CD4-positive, alpha-beta T cell treated with Interleukin-15 for 1 hour (primary cell): ENCODE measurements at regions not wholly inside any gene's neighbourhood (a gene's known extent, or its start where the extent isn't known, plus 50 kb on each side); places are given as distances from the start of the nearest gene placed in this dataset.
"Not testable (repeated sequence)": the region's sequence is repeated elsewhere in the genome, so short reads cannot be mapped to it uniquely, and the experiment has no call there.

Experiments used
- DNase-seq: peaks from one replicate; pipeline ENCODE4 v3.0.0-alpha.2; 2020

GRCh38 chr15:20153528-20153927, 388.1 kb downstream of the GOLGA6L6 start:
- not testable (repeated sequence) for DNase-seq

GRCh38 chr15:20148679-20149078, 392.9 kb downstream of the GOLGA6L6 start:
- DNase-seq: not testable (repeated sequence)

GRCh38 chr15:20148008-20148407, 393.6 kb downstream of the GOLGA6L6 start:
- not testable (repeated sequence) for DNase-seq

GRCh38 chr15:20144333-20145036, 397.1 kb downstream of the GOLGA6L6 start:
- DNase-seq: not testable (repeated sequence)

DNA sequence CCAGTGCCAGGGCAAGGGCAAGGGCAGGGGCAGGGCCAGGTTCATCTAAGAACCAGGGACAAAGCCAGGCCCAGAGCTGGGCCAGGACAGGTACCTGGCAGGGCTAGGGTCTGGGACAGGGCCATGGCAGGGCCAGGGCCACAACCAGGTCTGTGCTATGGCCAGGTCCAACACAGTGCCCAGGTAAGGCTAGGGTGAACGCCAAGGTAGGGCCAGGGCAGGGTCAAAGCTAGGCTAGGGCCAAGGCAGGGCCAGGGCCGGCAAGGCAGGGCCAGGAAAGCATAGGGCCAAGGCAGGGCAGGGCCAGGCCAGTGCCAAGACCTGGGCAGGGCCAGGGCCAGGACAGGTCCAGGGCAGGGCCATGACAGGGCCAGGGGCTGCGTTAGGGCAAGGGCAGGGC, 398.7 kb downstream of the GOLGA6L6 start:
- DNase-seq: not testable (repeated sequence)

GRCh38 chr15:20142410-20142809, 399.2 kb downstream of the GOLGA6L6 start:
- not testable (repeated sequence) for DNase-seq

GRCh38 chr15:20124668-20125067, 416.9 kb downstream of the GOLGA6L6 start:
- not testable (repeated sequence) for DNase-seq

GRCh38 chr15:20106026-20106425, 435.6 kb downstream of the GOLGA6L6 start:
- peak; percentile 15 for DNase-seq

GRCh38 chr15:20105011-20105990, 436.3 kb downstream of the GOLGA6L6 start:
- peak; percentile 15 for DNase-seq

- DNase-seq: peak; percentile 25
These were observed 437.0 kb downstream of the GOLGA6L6 start for GRCh38 chr15:20104551-20104950.

DNA sequence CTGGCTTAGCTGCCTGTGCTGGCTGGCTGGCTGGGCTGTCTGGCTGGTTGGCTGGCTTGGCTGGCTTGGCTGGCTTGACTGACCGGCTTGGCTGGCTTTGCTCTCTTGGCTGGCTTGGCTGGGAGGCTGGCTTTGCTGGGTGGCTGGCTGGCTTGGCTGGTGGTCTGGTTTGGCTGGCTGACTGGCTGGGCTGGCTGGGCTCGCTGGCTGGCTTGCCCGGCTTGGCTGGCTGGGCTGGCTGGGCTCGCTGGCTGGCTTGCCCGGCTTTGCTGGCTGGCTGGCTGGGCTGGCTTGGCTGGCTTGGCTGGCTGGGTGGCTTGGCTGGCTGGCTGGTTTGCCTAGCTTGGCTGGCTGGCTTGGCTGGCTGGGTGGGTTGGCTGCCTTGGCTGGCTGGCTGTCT, 438.7 kb downstream of the GOLGA6L6 start:
- DNase-seq: peak; percentile 18

DNA sequence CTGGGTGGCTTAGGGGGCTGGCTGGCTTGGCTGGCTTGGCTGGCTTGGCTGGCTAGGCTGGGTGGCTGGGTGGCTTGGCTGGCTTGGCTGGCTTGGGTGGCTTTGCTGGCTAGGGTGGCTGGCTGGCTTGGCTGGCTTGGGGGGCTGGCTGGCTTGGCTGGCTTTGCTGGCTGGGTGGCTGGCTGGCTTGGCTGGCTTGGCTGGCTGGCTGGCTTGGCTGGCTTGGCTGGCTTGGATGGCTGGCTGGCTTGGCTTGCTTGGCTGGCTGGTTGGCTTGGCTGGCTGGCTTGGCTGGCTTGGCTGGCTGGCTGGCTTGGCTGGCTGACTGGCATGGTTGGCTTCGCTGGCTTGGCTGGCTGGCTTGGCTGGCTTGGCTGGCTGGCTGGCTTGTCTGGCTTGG, 439.4 kb downstream of the GOLGA6L6 start:
- peak; percentile 18 for DNase-seq

- DNase-seq: not testable (repeated sequence)
These were observed 440.3 kb downstream of the GOLGA6L6 start for GRCh38 chr15:20101281-20101680.

- not testable (repeated sequence) for DNase-seq
These were observed 440.9 kb downstream of the GOLGA6L6 start for GRCh38 chr15:20100604-20101270.

GRCh38 chr15:20095699-20096303, 445.8 kb downstream of the GOLGA6L6 start:
- not testable (repeated sequence) for DNase-seq

GRCh38 chr15:20089541-20089940, 452.1 kb downstream of the GOLGA6L6 start:
- not testable (repeated sequence) for DNase-seq

DNA sequence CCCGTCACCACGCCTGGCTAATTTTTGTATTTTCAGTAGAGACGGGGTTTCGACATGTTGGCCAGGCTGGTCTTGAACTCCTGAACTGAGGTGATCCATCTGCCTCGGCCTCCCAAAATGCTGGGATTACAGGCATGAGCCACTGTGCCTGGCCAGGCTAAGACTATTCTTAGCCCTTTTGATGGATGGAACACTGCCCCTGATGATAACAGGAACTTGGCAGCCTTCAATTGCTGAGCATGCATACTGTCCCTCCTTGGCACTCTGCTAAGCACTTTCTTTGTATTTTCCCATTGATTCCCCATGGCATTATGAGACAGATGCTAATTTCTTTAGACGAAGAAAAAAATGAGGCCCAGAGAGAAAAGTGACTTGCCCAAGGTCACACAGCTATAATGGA, 457.6 kb downstream of the GOLGA6L6 start:
- DNase-seq: not testable (repeated sequence)

DNA sequence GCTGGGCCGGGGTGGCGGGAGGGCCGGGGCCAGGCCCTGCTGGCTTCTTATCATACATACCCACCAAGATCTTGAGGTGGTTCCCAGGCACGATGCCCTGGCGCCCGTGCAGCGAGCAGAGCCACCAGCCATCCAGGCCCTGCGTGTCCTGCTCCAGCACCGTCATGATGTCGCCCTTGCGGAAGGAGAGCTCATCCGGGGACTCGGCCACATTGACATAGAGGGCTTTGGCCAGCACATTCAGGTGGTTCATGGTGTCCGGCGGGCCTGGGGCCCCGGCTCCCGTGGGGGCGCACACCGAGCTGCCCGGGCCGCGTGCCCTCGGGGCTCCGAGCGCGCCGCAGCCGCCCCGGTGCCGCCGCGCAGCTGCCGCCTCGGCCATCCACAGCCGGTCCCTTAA, 467.5 kb downstream of the GOLGA6L6 start:
- DNase-seq: not testable (repeated sequence)

DNA sequence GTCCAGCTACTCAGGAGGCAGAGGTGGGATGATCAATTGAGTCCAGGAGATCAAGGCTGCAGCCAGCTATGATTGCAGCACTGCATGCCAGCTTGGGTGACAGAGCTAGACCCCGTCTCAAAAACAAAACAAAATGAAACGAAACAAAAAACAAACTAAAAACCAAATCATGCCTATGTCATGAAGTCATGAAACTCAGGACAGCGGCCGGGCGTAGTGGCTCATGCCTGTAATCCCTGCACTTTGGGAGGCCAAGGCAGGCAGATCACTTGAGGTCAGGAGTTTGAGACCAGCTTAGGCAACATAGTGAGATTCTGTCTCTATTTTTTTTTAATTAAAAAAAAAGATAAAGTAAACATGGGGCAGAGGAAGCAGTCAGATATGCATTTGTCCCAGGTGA, 472.6 kb downstream of the GOLGA6L6 start:
- DNase-seq: not testable (repeated sequence)

GRCh38 chr15:20066173-20066572, 475.4 kb downstream of the GOLGA6L6 start:
- not testable (repeated sequence) for DNase-seq

GRCh38 chr15:20065508-20065907, 476.1 kb downstream of the GOLGA6L6 start:
- DNase-seq: not testable (repeated sequence)

DNA sequence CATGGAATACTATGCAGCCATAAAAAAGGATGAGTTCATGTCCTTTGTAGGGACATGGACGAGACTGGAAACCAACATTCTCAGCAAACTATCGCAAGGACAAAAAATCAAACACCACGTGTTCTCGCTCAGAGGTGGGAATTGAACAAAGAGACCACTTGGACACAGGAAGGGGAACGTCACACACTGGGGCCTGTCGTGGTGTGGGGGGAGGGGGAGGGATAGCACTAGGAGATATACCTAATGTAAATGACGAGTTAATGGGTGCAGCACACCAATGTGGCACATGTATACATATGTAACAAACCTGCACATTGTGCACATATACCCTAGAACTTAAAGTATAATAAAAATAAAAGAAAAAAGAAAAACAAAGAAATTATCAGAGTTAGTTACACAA, 478.4 kb downstream of the GOLGA6L6 start:
- not testable (repeated sequence) for DNase-seq

GRCh38 chr15:20060838-20061237, 480.8 kb downstream of the GOLGA6L6 start:
- DNase-seq: not testable (repeated sequence)
